ENCODE measurements at regions not wholly inside any gene's neighbourhood (a gene's known extent, or its start where the extent isn't known, plus 50 kb on each side); places are given as distances from the start of the nearest gene placed in this dataset.
"Not testable (repeated sequence)": the region's sequence is repeated elsewhere in the genome, so short reads cannot be mapped to it uniquely, and the experiment has no call there.

DNA sequence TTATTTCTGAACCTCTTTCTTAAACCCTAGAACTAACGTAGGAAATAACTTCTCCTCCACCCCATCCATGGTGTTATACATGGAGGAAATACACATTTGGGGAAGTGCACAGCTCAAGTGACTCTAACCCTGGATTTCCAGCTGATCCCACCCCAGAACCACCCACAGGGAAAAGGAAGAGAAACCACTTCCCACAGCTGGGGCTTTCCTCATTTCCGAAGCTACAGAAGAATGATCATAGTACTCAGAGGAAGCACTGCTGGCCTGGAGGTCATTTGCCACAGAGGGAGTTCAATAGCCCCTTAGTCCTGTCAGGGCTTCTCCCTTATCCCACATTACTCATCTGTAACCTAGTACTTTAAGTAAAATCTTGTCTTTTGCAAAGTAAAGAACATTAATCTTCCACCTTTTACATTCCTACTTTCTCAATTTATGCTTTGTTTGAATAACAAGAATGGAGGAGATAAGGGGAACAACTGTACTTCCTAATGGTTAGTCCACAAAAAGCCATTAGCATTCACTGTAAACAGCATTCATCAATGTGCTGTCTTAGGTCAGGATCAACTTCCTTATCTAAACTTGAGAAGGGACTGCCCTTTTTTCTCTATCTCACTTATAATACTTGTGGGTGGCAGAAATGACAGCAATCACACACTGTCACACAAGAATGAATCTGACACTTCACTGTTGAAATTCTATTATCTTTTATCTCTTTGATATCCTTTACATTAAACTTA, 63.0 kb upstream of the RGS1 start:
- DNase-seq, result peak in 1 of 6 donors; percentile 34
- 67 to 78% methylated on average over 2 of the region's 2 CpGs for WGBS, 2 donors
- no peaks in the 10 kb centered on the region for H3K9me3 ChIP-seq
- peak overlapping the region in 2 of 4 donors; percentile 7 to 20 for H3K27ac ChIP-seq
- no peaks in the 10 kb centered on the region for H3K36me3 ChIP-seq
- intact Hi-C loops (cut with DNase I), result no loop called here
- peak in 3 of 4 donors; percentile 70 to 74 (median 72) for ATAC-seq
- no peak for FAIRE-seq
- TF ChIP-seq CTCF (IDR thresholded peaks at IDR 0.05), result no peak
- H3K4me1 ChIP-seq, result peaks cover 0 to 6% (median 0%) of the 10 kb centered on the region in 3 donors
- no peaks in the 10 kb centered on the region for H3K27me3 ChIP-seq
- H3K4me3 ChIP-seq, result no peak overlapping the region

DNA sequence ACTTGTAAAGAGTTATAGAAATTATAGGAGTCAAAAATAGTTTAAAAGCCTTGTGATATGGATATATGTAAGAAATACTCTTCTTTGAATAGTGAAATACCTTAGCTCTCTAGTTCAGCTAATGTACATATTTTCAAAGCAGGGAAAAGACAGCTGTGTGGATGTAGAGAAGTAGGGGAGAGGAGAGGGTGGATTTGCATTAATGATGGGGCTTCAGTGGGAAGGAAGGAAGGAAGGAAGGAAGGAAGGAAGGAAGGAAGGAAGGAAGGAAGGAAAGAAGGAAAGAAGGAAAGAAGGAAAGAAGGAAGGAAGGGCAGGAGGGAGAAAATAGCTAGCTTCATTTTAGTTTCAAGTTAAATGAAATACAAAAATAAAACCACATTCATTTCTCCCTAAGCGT, 62.4 kb upstream of the RGS1 start:
- FAIRE-seq, result no peak
- H3K9me3 ChIP-seq, result no peaks in the 10 kb centered on the region
- no peak for DNase-seq
- no peak overlapping the region for H3K4me3 ChIP-seq
- H3K36me3 ChIP-seq, result no peaks in the 10 kb centered on the region
- intact Hi-C loops (cut with DNase I), result no loop called here
- H3K27me3 ChIP-seq, result no peaks in the 10 kb centered on the region
- H3K27ac ChIP-seq, result peak overlapping the region in 1 of 4 donors; percentile 20
- ATAC-seq, result no peak
- H3K4me1 ChIP-seq, result peaks cover 0 to 6% (median 0%) of the 10 kb centered on the region in 3 donors
- WGBS, 2 donors, result 94 to 95% methylated on average over 1 of the region's 1 CpG
- TF ChIP-seq CTCF (IDR thresholded peaks at IDR 0.05), result no peak

DNA sequence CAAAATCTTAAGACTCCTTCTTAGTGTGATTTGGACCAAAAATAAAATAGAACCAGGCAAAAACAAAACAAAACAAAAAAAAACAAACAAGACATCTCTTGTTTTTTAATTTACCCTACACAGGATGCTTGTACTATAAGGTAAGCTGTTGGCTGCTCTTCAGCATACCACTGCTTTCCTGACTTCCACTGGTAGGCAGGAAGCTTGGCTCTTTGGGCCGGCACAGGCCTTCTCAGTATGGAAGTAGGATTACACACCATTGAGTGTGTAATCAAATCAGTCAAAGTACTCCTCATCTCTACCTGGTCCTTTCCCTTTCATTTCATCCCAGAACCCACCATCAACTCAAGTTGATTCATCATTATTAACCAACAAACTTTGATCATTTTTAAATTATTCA, 61.9 kb upstream of the RGS1 start:
- Histone ChIP-seq H3K27ac (no peak overlapping the region), H3K4me3 (no peak overlapping the region), H3K36me3 (no peaks in the 10 kb centered on the region), H3K9me3 (no peaks in the 10 kb centered on the region), H3K27me3 (no peaks in the 10 kb centered on the region), H3K4me1 (peaks cover 0 to 6% (median 0%) of the 10 kb centered on the region in 3 donors)
- no peak for TF ChIP-seq CTCF (IDR thresholded peaks at IDR 0.05)
- intact Hi-C loops (cut with DNase I), result no loop called here
- FAIRE-seq (no peak), DNase-seq (no peak), ATAC-seq (no peak)
- WGBS, 2 donors, result 88 to 89% methylated on average over 1 of the region's 1 CpG

DNA sequence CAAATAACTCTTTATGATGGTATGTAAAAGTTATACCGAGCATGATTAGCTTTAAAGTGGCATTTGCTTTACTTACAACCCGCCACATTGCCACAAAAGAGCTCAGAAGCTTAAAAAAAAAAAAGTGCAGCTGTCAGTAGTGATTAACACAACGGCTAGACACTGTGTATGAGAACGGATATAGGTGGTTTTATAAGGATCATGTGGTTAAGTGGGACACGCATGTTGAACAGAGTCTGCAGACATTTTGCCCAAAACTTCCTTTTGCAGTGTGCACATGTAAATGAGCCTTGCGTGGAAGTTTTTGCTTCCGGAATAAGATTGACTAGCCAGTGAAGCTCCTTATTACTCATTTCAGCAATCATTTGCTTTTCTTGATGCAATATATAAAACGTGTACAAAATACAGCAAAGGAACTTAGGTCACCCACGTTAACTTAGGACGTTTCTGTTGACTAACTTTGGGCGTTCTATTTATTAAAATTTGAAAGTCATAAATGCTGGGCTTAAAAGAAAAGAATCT, 58.7 kb upstream of the RGS1 start:
- Histone ChIP-seq H3K9me3 (no peaks in the 10 kb centered on the region), H3K27me3 (no peaks in the 10 kb centered on the region), H3K4me3 (no peak overlapping the region), H3K4me1 (peaks cover 0 to 6% (median 0%) of the 10 kb centered on the region in 3 donors), H3K36me3 (no peaks in the 10 kb centered on the region), H3K27ac (peak overlapping the region in 1 of 4 donors; percentile 33)
- DNase-seq, result no peak
- ATAC-seq, result peak in 3 of 4 donors; percentile 53 to 78 (median 75)
- 52% methylated on average over 11 of the region's 11 CpGs for WGBS, 2 donors
- FAIRE-seq, result no peak
- TF ChIP-seq CTCF (IDR thresholded peaks at IDR 0.05), result no peak
- intact Hi-C loops (cut with DNase I), result no loop called here

DNA sequence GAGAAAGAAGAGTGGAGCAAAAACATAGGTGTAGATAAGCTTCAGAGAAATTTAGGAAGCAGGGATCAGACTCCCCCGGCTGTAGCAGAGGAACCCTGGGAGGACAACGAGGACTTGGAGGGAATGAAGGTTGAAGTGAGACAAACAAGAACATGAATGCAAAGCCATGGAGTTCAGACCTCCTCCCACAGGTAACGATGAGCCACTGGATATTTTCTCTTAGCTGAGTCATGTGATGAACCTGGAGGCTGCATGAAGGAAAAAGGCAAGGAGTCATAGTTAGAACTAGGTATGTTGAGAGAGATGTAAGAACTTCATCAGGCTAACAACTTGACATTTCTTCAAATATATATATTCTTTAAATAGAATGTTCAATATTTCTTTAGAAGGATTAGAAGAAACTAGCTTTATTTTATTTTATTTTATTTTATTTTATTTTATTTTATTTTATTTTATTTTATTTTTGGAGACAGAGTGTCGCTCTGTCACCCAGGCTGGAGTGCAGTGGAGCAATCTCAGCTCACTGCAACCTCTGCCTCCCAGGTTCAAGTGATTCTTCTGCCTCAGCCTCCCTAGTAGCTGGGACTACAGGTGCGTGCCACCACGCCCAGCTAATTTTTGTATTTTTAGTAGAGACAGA, 57.7 kb upstream of the RGS1 start:
- ATAC-seq; H3K36me3 ChIP-seq; H3K4me3 ChIP-seq; FAIRE-seq; H3K4me1 ChIP-seq; DNase-seq; H3K9me3 ChIP-seq; H3K27me3 ChIP-seq; intact Hi-C loops (cut with DNase I): not testable (repeated sequence)
- 84 to 89% methylated on average over 6 of the region's 6 CpGs for WGBS, 2 donors
- H3K27ac ChIP-seq, result peak overlapping the region in 1 of 4 donors; percentile 33
